ENCODE measurements at regions not wholly inside any gene's neighbourhood (a gene's known extent, or its start where the extent isn't known, plus 50 kb on each side); places are given as distances from the start of the nearest gene placed in this dataset.

GRCh38 chr3:124439603-124440002 is 290.6 kb upstream of the UMPS start:
- TF ChIP-seq CTCF (conservative IDR thresholded peaks at IDR 0.05): no peak
- no peak for TF ChIP-seq ZFX (IDR thresholded peaks at IDR 0.05)
